ENCODE measurements at regions not wholly inside any gene's neighbourhood (a gene's known extent, or its start where the extent isn't known, plus 50 kb on each side); places are given as distances from the start of the nearest gene placed in this dataset.

- no peak for DNase-seq (ENCODE audit: low spot score)
These were observed 167.1 kb upstream of the SPHKAP start for GRCh38 chr2:228348516-228349064.

DNA sequence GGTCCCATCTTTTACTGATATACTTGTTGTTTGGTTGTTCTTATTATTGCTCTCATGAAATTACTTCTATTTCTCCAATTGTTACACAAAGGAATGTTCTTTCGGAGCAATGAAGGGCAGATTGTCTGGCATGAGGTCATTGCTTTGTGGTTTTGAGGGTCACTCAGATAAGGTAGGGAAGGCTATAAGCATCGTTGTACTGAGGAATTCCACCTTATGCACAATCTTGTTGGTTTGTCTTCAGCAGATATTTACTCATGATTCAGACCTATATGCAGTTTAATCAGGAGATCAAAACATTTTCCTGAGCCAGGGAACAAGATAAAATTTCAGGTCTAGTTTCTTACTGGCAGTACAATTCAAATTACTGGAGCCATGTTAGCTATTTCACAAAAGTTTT is 163.0 kb upstream of the SPHKAP start:
- DNase-seq (ENCODE audit: low spot score): no peak

DNA sequence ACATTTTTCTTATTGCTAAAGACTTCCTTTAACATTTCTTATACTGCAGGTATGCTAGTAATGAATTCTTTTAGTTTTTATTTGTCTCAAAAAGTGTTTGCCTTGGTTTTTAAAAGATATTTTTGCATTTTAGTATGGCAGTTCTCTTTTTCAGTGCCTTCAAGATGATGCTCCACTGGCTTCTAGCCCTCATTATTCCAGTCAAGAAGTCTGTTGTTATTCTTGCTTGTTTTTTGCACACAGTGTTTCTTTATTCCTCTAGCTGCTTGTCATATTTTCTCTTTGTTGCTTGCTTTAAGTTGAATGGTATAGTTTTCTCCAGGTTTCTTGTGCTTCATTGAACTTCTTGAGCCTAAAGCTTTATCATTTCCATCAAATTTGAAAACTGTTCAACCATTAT is 158.0 kb upstream of the SPHKAP start:
- no peak for DNase-seq (ENCODE audit: low spot score)

- DNase-seq (ENCODE audit: low spot score): no peak
These were observed 152.7 kb upstream of the SPHKAP start for GRCh38 chr2:228334180-228334579.

DNA sequence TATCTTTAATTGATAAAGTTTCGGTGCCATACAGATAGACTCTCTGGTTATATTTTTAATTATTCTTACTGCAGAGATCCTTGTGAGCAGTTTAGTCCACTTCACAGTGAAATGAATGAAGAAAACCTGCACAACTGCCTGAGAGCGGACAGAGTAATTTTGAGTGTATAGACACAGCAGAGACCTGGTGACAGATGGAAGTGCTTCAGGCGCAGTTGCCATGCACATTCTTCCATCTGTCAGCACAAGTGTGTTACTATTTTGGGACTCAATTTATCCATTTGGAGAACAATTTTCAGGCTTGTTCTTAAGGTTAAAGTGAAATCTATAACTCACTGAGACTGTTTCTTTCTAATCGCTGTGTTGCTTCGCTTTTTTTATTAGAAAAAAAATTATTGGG is 147.8 kb upstream of the SPHKAP start:
- no peak for DNase-seq (ENCODE audit: low spot score)

DNA sequence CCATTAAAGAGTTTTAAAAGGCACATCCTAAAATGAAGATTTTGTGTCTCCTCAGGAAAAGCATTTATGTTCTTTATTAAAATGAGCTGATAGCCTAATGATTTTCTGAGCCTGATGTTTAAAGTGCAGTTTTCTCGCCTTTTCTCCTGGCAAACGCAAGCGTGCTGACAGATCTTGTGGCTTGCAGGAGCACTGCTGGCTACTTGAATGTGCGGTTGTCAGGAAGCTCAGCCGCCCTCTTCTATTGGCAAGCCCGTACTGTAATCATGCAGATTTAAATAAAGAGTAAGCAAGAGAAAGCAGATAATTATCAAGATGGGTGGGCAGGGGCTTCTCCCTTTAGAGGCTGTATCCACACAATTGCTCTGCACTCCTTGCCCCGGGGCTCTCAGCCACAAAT is 139.5 kb upstream of the SPHKAP start:
- no peak for DNase-seq (ENCODE audit: low spot score)

- peak; percentile 7 for DNase-seq (ENCODE audit: low spot score)
These were observed 136.7 kb upstream of the SPHKAP start for GRCh38 chr2:228318218-228318617.

DNA sequence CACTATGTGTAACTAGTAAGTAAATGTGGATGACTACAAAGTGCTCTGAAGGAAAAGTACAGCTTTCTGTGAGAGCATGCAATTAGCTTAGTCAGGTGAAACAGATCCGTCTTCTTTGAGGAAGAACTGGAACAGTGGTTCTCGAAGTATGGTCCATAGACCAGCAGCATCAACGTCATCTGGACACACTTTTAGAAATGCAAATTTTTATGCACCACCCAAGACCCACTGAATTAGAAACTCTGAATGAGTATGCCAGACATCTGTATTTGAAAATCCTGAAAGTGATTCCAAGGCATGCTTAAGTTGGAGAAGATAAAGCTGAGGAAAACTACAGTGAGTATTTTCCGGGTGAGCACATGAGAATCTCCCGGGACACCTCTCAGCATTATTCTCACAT is 130.7 kb upstream of the SPHKAP start:
- DNase-seq (ENCODE audit: low spot score): no peak

DNA sequence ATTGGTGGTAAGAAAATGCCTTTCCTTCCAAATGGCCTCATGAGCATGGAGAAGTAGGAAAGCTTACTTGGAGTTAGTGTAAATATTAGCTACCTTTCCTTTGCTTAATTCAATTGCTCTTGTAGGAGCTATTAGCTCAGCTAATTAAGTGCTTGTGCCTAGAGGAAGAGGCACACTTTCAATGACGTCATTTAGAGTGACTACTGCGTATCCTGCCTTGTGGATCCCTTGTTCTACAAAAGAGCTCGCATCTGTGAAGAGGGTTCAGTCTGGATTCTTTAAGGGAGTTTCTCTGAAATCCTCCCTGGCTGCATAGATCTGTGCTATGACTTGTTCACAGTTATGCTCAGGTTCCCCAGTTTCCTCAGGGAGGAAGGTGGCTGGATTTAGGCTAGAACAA is 122.5 kb upstream of the SPHKAP start:
- no peak for DNase-seq (ENCODE audit: low spot score)

- no peak for DNase-seq (ENCODE audit: low spot score)
These were observed 102.1 kb upstream of the SPHKAP start for GRCh38 chr2:228283491-228284171.

- DNase-seq (ENCODE audit: low spot score): no peak
These were observed 100.9 kb upstream of the SPHKAP start for GRCh38 chr2:228282376-228282775.

DNA sequence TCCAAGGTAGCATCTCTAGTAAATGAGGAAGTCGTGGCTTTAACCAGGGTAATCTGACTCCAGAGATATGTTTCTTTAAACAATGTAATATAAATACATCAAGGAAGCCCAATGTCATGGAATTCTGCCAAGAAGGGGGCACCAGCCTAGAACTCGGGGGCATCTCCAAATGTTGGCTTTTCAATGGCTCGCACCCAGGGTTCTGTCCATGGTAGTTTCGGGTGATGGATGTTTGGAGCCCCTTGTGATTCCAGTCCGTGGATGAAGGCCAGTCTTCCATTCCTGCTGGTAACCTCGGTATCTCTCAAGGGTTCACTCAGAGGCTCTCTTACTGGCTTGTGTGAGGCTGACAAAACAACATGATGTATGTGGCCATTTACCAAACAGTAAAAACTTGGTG is 91.7 kb upstream of the SPHKAP start:
- no peak for DNase-seq (ENCODE audit: low spot score)

DNA sequence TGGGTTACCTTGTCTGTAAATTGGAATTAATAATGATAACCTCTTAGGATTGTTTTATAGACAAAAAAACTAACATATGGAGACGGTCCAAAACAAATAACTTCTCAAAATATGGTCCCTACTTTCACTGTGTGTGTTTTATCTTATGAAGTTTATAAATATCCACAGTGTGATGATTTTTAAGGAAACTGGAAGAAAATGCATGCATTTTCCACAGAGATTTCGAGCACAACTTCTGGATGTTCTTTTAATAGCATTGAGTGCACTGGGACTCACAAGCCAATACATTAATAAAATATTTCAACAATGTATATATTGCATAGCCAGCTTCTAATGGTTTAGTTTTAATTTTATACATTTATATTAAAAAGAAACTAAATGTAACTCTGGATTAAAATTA is 87.9 kb upstream of the SPHKAP start:
- DNase-seq (ENCODE audit: low spot score): no peak

DNA sequence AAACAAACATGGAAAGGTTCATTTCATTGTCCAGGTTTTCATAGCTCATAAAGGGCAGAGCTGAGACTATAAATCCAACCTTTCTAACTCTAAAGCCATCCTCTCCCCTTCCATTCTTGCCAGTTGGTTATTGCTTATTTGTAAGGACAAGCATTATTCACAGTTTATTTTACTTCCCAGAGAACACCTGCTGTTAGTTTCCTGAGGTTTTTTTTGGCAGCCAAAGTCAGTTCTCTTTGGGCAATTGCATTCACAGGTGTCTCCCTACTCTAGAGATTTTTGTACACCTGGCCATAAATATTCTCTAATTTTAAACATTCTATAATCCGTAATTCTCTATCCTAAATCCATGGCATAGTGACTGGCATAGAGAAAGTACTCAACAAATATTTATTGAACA is 87.3 kb upstream of the SPHKAP start:
- no peak for DNase-seq (ENCODE audit: low spot score)

- DNase-seq (ENCODE audit: low spot score): no peak
These were observed 86.8 kb upstream of the SPHKAP start for GRCh38 chr2:228268301-228268700.

- DNase-seq (ENCODE audit: low spot score): no peak
These were observed 81.7 kb upstream of the SPHKAP start for GRCh38 chr2:228263156-228263555.

DNA sequence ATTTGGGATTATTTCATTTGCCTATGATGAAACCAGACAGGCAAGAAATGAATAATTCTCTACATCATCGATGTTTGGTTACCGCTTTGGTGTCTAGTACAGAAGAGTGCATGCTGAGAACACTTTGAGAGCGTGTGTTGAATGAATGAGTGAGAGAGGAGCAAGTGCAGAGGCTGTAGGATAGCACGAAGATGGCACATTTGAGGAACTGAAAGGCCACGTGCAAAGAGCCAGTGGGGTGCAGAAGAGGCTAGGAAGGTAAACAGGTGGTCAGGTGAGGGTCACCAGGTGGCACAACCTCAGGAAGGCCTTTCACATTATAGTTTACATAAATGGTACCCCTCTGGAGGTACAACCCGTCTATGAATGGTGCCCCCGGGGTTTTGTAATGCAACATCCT is 80.1 kb upstream of the SPHKAP start:
- DNase-seq (ENCODE audit: low spot score): no peak

DNA sequence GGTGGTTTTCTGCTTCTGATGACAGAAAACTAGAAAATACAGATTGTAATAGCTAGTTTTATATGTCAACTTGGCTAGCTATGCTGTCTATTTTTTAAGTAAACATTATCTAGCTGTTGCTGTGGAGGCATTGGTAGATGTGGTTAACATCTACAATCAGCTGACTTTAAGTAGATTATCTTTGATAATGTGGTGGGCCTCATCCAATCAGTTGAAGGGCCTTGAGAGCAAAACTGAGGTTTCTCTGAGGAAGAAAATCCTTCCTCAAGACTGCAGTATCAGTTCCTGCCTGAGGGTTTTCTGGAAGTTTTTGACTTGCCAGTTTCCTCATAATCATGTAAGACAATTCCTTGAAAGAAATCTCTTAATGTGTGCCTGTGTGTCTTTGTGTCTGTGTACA is 75.9 kb upstream of the SPHKAP start:
- DNase-seq (ENCODE audit: low spot score): no peak

GRCh38 chr2:228253752-228254151 is 72.3 kb upstream of the SPHKAP start:
- DNase-seq (ENCODE audit: low spot score): no peak

DNA sequence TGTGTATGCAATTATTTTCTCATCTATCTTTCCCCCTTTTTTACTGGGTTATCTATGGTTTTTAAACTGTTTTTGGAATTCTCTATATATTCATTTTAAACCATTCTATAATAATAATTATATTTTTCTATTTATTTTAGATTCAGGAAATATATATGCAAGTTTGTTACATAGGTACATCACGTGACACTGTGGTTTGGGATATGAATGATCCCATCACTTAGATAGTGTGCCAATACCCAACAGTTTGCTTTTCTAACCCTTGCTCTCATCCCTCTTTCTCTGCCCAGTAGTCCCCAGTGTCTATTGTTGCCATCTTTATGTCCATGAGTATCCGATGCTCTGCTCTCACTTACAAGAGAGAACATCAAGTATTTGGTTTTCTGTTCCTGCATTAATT is 65.8 kb upstream of the SPHKAP start:
- no peak for DNase-seq (ENCODE audit: low spot score)

DNA sequence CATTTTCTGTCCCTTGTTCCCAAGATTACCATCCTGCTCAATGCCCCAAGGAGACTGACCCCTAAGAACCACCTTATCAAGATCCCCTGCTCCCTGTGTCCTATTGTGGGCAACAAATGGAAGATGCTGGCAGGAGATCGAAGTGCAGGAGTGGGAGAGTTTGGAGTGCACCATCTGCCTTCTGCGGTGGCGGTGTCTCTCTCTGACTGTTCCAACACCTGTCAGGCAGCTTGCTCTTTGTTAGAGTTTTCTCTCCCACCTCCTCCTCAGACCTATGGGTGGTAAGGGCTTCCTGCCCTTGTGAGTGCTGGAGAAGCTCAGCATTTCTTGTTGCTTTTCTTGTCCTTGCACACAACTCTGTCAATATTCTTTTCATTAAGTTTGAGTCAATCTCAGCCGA is 64.1 kb upstream of the SPHKAP start:
- no peak for DNase-seq (ENCODE audit: low spot score)

- DNase-seq (ENCODE audit: low spot score): no peak
These were observed 61.1 kb upstream of the SPHKAP start for GRCh38 chr2:228242591-228242990.

GRCh38 chr2:228239907-228240561 is 58.5 kb upstream of the SPHKAP start:
- no peak for DNase-seq (ENCODE audit: low spot score)
